Kidney tubule cell (primary cell): ENCODE measurements at regions not wholly inside any gene's neighbourhood (a gene's known extent, or its start where the extent isn't known, plus 50 kb on each side); places are given as distances from the start of the nearest gene placed in this dataset.
A peak's percentile ranks its signal among the peaks of the same experiment; 100 is the strongest.

Source experiments
- DNase-seq: peaks from one replicate; pipeline ENCODE4 v3.0.0-alpha.2; 2018; ENCODE audit warnings: low spot score

GRCh38 chr15:88382482-88382983 lies 84.7 kb downstream of the MRPL46 start:
- DNase-seq: peak; percentile 81

GRCh38 chr15:88378188-88378637 lies 89.0 kb downstream of the MRPL46 start:
- DNase-seq: peak; percentile 75

- DNase-seq: no peak
Observed at GRCh38 chr15:88377509-88377908, 89.7 kb downstream of the MRPL46 start.

- DNase-seq: peak; percentile 22
Observed at GRCh38 chr15:88376574-88377174, 90.5 kb downstream of the MRPL46 start.

- peak; percentile 72 for DNase-seq
Observed at GRCh38 chr15:88375234-88375927, 91.8 kb downstream of the MRPL46 start.

GRCh38 chr15:88365124-88365523 lies 102.1 kb downstream of the MRPL46 start:
- no peak for DNase-seq

- DNase-seq: no peak
Observed at GRCh38 chr15:88348579-88349230, 92.2 kb upstream of the NTRK3 start.

- DNase-seq: no peak
Observed at GRCh38 chr15:88345962-88346361, 89.4 kb upstream of the NTRK3 start.

GRCh38 chr15:88344786-88345185 lies 88.2 kb upstream of the NTRK3 start:
- DNase-seq: no peak

GRCh38 chr15:88342666-88343065 lies 86.1 kb upstream of the NTRK3 start:
- no peak for DNase-seq

- no peak for DNase-seq
Observed at GRCh38 chr15:88341653-88342052, 85.1 kb upstream of the NTRK3 start.

GRCh38 chr15:88341006-88341405 lies 84.5 kb upstream of the NTRK3 start:
- DNase-seq: no peak

GRCh38 chr15:88337993-88338392 lies 81.5 kb upstream of the NTRK3 start:
- DNase-seq: no peak

- DNase-seq: no peak
Observed at GRCh38 chr15:88335074-88335473, 78.5 kb upstream of the NTRK3 start.

GRCh38 chr15:88334436-88334835 lies 77.9 kb upstream of the NTRK3 start:
- peak; percentile 38 for DNase-seq

GRCh38 chr15:88331291-88331690 lies 74.8 kb upstream of the NTRK3 start:
- peak; percentile 57 for DNase-seq

- DNase-seq: no peak
Observed at GRCh38 chr15:88326924-88327323, 70.4 kb upstream of the NTRK3 start.

GRCh38 chr15:88324741-88325065 lies 68.2 kb upstream of the NTRK3 start:
- DNase-seq: no peak

GRCh38 chr15:88323976-88324740 lies 67.6 kb upstream of the NTRK3 start:
- DNase-seq: no peak

GRCh38 chr15:88323468-88323867 lies 66.9 kb upstream of the NTRK3 start:
- DNase-seq: no peak

- no peak for DNase-seq
Observed at GRCh38 chr15:88322461-88322860, 65.9 kb upstream of the NTRK3 start.

GRCh38 chr15:88321271-88321670 lies 64.7 kb upstream of the NTRK3 start:
- no peak for DNase-seq

- DNase-seq: no peak
Observed at GRCh38 chr15:88316586-88316985, 60.0 kb upstream of the NTRK3 start.
